Fibroblast of lung (primary cell): ENCODE measurements at regions not wholly inside any gene's neighbourhood (a gene's known extent, or its start where the extent isn't known, plus 50 kb on each side); places are given as distances from the start of the nearest gene placed in this dataset.
A peak's percentile ranks its signal among the peaks of the same experiment; 100 is the strongest.

Source experiments
- DNase-seq, 2 donors: peaks; one replicate each; pipeline versions ENCODE4 v3.0.0 to v3.0.0-alpha.2; 2010; ENCODE audit warnings: low read depth in 2 of 2
- H2AFZ ChIP-seq: 2 replicates; pipeline ENCODE4 v1.5.1; 2012; ENCODE audit warnings: low read length, control low read depth, inconsistent platforms
- H3K27ac ChIP-seq: 2 replicates; pipeline ENCODE4 v1.5.1; 2011; ENCODE audit warnings: low read length, control low read depth; ENCODE audit not compliant: insufficient read depth
- H3K27me3 ChIP-seq: 2 replicates; pipeline ENCODE4 v1.5.1; 2011; ENCODE audit warnings: mild to moderate bottlenecking, low read length; ENCODE audit not compliant: control insufficient read depth, insufficient read depth
- H3K36me3 ChIP-seq: 2 replicates; pipeline ENCODE4 v1.5.1; 2011; ENCODE audit warnings: low read length; ENCODE audit not compliant: control insufficient read depth, insufficient read depth
- H3K4me1 ChIP-seq: 2 replicates; pipeline ENCODE4 v1.5.1; 2011; ENCODE audit warnings: low read length; ENCODE audit not compliant: control insufficient read depth, insufficient read depth; ENCODE audit errors: extremely low read depth
- H3K4me2 ChIP-seq: 2 replicates; pipeline ENCODE4 v1.5.1; 2011; ENCODE audit warnings: low read length, control low read depth; ENCODE audit not compliant: insufficient read depth; ENCODE audit errors: extremely low read depth
- H3K4me3 ChIP-seq, 4 experiments: fragments of 200-600 bp in 1 of 4; sonication (generic) in 1 of 4; replicated peaks in 1 of 4; 2 replicates each; pipeline ENCODE4 v1.5.1; 2011 to 2016; ENCODE audit warnings: low read length in 4 of 4, low read depth in 3 of 4, mild to moderate bottlenecking in 3 of 4, control low read depth in 2 of 4, inconsistent platforms in 1 of 4, mixed read lengths in 1 of 4; ENCODE audit not compliant: insufficient read depth in 1 of 4; ENCODE audit errors: control extremely low read depth in 1 of 4
- H3K79me2 ChIP-seq: 2 replicates; pipeline ENCODE4 v1.5.1; 2012; ENCODE audit warnings: mild to moderate bottlenecking, low read length, inconsistent platforms; ENCODE audit not compliant: control insufficient read depth, insufficient read depth
- H3K9ac ChIP-seq: 2 replicates; pipeline ENCODE4 v1.5.1; 2011; ENCODE audit warnings: mild to moderate bottlenecking, low read length, control low read depth; ENCODE audit not compliant: insufficient read depth
- H3K9me3 ChIP-seq: 2 replicates; pipeline ENCODE4 v1.5.1; 2012; ENCODE audit warnings: low read depth, low read length; ENCODE audit not compliant: control insufficient read depth, insufficient read depth
- H4K20me1 ChIP-seq: 2 replicates; pipeline ENCODE4 v1.5.1; 2011; ENCODE audit warnings: low read length; ENCODE audit not compliant: control insufficient read depth, insufficient read depth; ENCODE audit errors: extremely low read depth
- EZH2 ChIP-seq: IDR thresholded peaks from 2 replicates; pipeline ENCODE4 v1.5.1; 2012; ENCODE audit warnings: low read length, control low read depth, mild to moderate bottlenecking; ENCODE audit errors: missing control alignments
- TF ChIP-seq, protein P1 (sequence below), 2 donors: IDR thresholded peaks in 1 of 2; conservative IDR thresholded peaks in 1 of 2; 1 replicate in 1 of 2; 2 replicates in 1 of 2; pipeline ENCODE4 v1.5.1; 2011 to 2012; ENCODE audit warnings: low read length in 2 of 2, control low read depth in 1 of 2, inconsistent platforms in 1 of 2, low read depth in 1 of 2, mild to moderate bottlenecking in 1 of 2

DNA sequence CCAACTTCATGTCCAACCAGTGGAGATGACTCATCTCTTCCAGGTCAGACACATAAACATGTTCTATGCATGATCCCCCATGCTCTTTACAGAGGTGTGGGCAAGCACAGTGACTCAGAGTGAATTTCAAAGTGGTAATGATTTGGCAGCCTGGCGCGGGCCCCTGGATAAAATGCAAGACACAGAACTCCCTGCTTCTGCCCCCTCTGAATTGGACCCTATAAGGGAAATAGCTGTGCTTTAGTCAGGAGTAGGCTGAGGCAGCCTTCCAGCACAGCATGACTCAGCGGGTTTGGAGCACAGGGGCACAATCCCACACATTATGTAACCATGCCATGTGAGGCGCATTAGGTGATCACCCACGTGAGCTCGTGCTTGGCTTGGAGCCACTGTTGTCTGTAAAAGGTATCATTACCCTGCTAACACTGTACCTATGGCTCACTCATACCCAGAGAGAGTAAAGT is 127.4 kb downstream of the C6orf118 start:
- Histone ChIP-seq H2AFZ (no peak overlapping the region), H4K20me1 (no peaks in the 10 kb centered on the region), H3K4me1 (no peaks in the 10 kb centered on the region), H3K9me3 (no peaks in the 10 kb centered on the region), H3K4me3 (no peak overlapping the region), H3K36me3 (no peaks in the 10 kb centered on the region), H3K27me3 (no peaks in the 10 kb centered on the region), H3K79me2 (no peaks in the 10 kb centered on the region), H3K27ac (no peak overlapping the region), H3K9ac (no peak overlapping the region), H3K4me2 (no peak overlapping the region)
- DNase-seq = peak in 1 of 2 donors; percentile 92
- no peak for TF ChIP-seq EZH2
- TF ChIP-seq, protein P1, sequence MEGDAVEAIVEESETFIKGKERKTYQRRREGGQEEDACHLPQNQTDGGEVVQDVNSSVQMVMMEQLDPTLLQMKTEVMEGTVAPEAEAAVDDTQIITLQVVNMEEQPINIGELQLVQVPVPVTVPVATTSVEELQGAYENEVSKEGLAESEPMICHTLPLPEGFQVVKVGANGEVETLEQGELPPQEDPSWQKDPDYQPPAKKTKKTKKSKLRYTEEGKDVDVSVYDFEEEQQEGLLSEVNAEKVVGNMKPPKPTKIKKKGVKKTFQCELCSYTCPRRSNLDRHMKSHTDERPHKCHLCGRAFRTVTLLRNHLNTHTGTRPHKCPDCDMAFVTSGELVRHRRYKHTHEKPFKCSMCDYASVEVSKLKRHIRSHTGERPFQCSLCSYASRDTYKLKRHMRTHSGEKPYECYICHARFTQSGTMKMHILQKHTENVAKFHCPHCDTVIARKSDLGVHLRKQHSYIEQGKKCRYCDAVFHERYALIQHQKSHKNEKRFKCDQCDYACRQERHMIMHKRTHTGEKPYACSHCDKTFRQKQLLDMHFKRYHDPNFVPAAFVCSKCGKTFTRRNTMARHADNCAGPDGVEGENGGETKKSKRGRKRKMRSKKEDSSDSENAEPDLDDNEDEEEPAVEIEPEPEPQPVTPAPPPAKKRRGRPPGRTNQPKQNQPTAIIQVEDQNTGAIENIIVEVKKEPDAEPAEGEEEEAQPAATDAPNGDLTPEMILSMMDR (conservative IDR thresholded peaks at IDR 0.05 in 1 of 2, IDR thresholded peaks at IDR 0.05 in 1 of 2; ENCODE audit: low read depth in 1 of 2, low read length in 2 of 2) = no peak

DNA sequence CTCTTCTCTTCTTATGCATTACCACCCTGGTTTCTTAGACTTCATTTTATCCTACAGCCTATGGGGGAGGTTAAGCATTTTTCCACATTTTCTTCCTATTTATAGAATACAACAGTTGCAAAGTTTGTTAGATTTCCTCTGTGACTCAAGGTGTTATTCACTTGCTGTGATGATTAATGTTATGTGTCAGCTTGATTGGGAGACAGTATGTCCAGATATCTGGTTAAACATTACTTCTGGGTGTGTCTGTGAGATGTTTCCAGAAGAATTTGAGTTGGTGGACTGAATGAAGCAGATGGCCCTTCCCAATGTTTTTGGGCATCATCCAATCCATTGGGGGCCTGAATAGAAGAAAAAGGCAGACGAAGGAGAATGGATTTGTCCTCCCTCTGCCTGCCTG is 131.3 kb downstream of the C6orf118 start:
- Histone ChIP-seq H3K4me1 (no peaks in the 10 kb centered on the region), H4K20me1 (no peaks in the 10 kb centered on the region), H3K9ac (no peak overlapping the region), H2AFZ (no peak overlapping the region), H3K79me2 (no peaks in the 10 kb centered on the region), H3K4me2 (no peak overlapping the region), H3K36me3 (no peaks in the 10 kb centered on the region), H3K9me3 (no peaks in the 10 kb centered on the region), H3K4me3 (no peak overlapping the region), H3K27me3 (no peaks in the 10 kb centered on the region), H3K27ac (no peak overlapping the region)
- peak in 1 of 2 donors; percentile 59 for DNase-seq
- TF ChIP-seq, protein P1 (conservative IDR thresholded peaks at IDR 0.05 in 1 of 2, IDR thresholded peaks at IDR 0.05 in 1 of 2; ENCODE audit: low read depth in 1 of 2, low read length in 2 of 2) = no peak
- no peak for TF ChIP-seq EZH2

GRCh38 chr6:165173484-165173883 is 135.9 kb downstream of the C6orf118 start:
- no peak overlapping the region for H3K27ac ChIP-seq
- no peaks in the 10 kb centered on the region for H3K27me3 ChIP-seq
- DNase-seq = no peak
- no peaks in the 10 kb centered on the region for H3K36me3 ChIP-seq
- H3K79me2 ChIP-seq = no peaks in the 10 kb centered on the region
- H4K20me1 ChIP-seq = no peaks in the 10 kb centered on the region
- H2AFZ ChIP-seq = no peak overlapping the region
- TF ChIP-seq EZH2 = no peak
- TF ChIP-seq, protein P1 (conservative IDR thresholded peaks at IDR 0.05 in 1 of 2, IDR thresholded peaks at IDR 0.05 in 1 of 2; ENCODE audit: low read depth in 1 of 2, low read length in 2 of 2) = no peak
- H3K4me3 ChIP-seq = no peak overlapping the region
- H3K9ac ChIP-seq = no peak overlapping the region
- no peaks in the 10 kb centered on the region for H3K4me1 ChIP-seq
- no peaks in the 10 kb centered on the region for H3K9me3 ChIP-seq
- no peak overlapping the region for H3K4me2 ChIP-seq
